ENCODE measurements at regions not wholly inside any gene's neighbourhood (a gene's known extent, or its start where the extent isn't known, plus 50 kb on each side); places are given as distances from the start of the nearest gene placed in this dataset.

DNA sequence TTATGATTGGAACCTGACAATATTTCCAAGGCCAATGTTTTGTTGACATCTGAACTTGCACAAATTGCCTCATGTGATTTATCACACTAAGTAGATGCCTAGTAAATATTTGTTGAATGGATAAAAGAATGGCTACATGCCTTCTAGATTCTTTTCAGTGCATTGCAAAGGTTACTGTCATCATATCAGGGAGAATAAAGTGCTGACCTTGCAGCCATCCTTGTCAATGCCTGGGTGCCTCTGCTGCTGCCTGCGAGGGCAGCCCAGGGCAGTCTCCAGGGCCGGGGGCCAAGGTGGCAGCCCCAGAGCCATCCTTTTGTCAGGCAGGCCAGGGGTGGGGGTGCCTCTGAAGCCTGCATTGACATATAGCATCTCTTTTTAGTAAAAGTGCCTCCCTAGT lies 325.6 kb upstream of the MTNR1B start:
- TF ChIP-seq, protein P1, sequence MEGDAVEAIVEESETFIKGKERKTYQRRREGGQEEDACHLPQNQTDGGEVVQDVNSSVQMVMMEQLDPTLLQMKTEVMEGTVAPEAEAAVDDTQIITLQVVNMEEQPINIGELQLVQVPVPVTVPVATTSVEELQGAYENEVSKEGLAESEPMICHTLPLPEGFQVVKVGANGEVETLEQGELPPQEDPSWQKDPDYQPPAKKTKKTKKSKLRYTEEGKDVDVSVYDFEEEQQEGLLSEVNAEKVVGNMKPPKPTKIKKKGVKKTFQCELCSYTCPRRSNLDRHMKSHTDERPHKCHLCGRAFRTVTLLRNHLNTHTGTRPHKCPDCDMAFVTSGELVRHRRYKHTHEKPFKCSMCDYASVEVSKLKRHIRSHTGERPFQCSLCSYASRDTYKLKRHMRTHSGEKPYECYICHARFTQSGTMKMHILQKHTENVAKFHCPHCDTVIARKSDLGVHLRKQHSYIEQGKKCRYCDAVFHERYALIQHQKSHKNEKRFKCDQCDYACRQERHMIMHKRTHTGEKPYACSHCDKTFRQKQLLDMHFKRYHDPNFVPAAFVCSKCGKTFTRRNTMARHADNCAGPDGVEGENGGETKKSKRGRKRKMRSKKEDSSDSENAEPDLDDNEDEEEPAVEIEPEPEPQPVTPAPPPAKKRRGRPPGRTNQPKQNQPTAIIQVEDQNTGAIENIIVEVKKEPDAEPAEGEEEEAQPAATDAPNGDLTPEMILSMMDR (IDR thresholded peaks at IDR 0.05), result no peak
- TF ChIP-seq EP300 (IDR thresholded peaks at IDR 0.05), result no peak
- TF ChIP-seq POLR2A (IDR thresholded peaks at IDR 0.05), result no peak
